VCaP (cell line): ENCODE measurements at regions not wholly inside any gene's neighbourhood (a gene's known extent, or its start where the extent isn't known, plus 50 kb on each side); places are given as distances from the start of the nearest gene placed in this dataset.

ENCODE experiments used
- H3K27ac ChIP-seq: fragments of 450-650 bp; 2 replicates; pipeline ENCODE4 v1.5.1; 2017
- CTCF ChIP-seq: fragments of 450-650 bp; conservative IDR thresholded peaks from 2 replicates; pipeline ENCODE4 v1.5.1; 2017; ENCODE audit warnings: mild to moderate bottlenecking, moderate library complexity

GRCh38 chr20:56867128-56867527, 238.0 kb downstream of the TFAP2C start:
- H3K27ac ChIP-seq: no peak overlapping the region
- no peak for TF ChIP-seq CTCF

- no peak for TF ChIP-seq CTCF
- no peak overlapping the region for H3K27ac ChIP-seq
Observed at GRCh38 chr20:56868746-56869145, 239.6 kb downstream of the TFAP2C start.

GRCh38 chr20:56870271-56870670, 241.2 kb downstream of the TFAP2C start:
- no peak overlapping the region for H3K27ac ChIP-seq
- no peak for TF ChIP-seq CTCF

GRCh38 chr20:56871691-56872090, 242.6 kb downstream of the TFAP2C start:
- no peak overlapping the region for H3K27ac ChIP-seq
- no peak for TF ChIP-seq CTCF

- H3K27ac ChIP-seq: no peak overlapping the region
- no peak for TF ChIP-seq CTCF
Observed at GRCh38 chr20:56872620-56873458, 243.7 kb downstream of the TFAP2C start.

GRCh38 chr20:56873836-56874235, 244.7 kb downstream of the TFAP2C start:
- no peak for TF ChIP-seq CTCF
- H3K27ac ChIP-seq: no peak overlapping the region

- no peak for TF ChIP-seq CTCF
- no peak overlapping the region for H3K27ac ChIP-seq
Observed at GRCh38 chr20:56875052-56875659, 246.1 kb downstream of the TFAP2C start.
